ENCODE measurements at regions not wholly inside any gene's neighbourhood (a gene's known extent, or its start where the extent isn't known, plus 50 kb on each side); places are given as distances from the start of the nearest gene placed in this dataset.

- DNase-seq (ENCODE audit: low spot score), result no peak
Observed at GRCh38 chr7:67553378-67553777, 556.7 kb downstream of the TYW1 start.

- DNase-seq (ENCODE audit: low spot score), result no peak
Observed at GRCh38 chr7:67554986-67555385, 558.4 kb downstream of the TYW1 start.

- DNase-seq (ENCODE audit: low spot score), result no peak
Observed at GRCh38 chr7:67564959-67565358, 568.3 kb downstream of the TYW1 start.

GRCh38 chr7:67566101-67566500 is 569.5 kb downstream of the TYW1 start:
- no peak for DNase-seq (ENCODE audit: low spot score)

GRCh38 chr7:67571026-67571545 is 574.5 kb downstream of the TYW1 start:
- no peak for DNase-seq (ENCODE audit: low spot score)

- no peak for DNase-seq (ENCODE audit: low spot score)
Observed at GRCh38 chr7:67573639-67574038, 577.0 kb downstream of the TYW1 start.

GRCh38 chr7:67588631-67589030 is 592.0 kb downstream of the TYW1 start:
- no peak for DNase-seq (ENCODE audit: low spot score)

GRCh38 chr7:67589183-67589582 is 592.5 kb downstream of the TYW1 start:
- DNase-seq (ENCODE audit: low spot score), result no peak

- DNase-seq (ENCODE audit: low spot score), result no peak
Observed at GRCh38 chr7:67590649-67591048, 594.0 kb downstream of the TYW1 start.

- no peak for DNase-seq (ENCODE audit: low spot score)
Observed at GRCh38 chr7:67593794-67594193, 597.2 kb downstream of the TYW1 start.

- no peak for DNase-seq (ENCODE audit: low spot score)
Observed at GRCh38 chr7:67595431-67596180, 599.0 kb downstream of the TYW1 start.

- no peak for DNase-seq (ENCODE audit: low spot score)
Observed at GRCh38 chr7:67597161-67597560, 600.5 kb downstream of the TYW1 start.

- DNase-seq (ENCODE audit: low spot score), result no peak
Observed at GRCh38 chr7:67598469-67598868, 601.8 kb downstream of the TYW1 start.

GRCh38 chr7:67599331-67600062 is 602.9 kb downstream of the TYW1 start:
- DNase-seq (ENCODE audit: low spot score), result no peak

- no peak for DNase-seq (ENCODE audit: low spot score)
Observed at GRCh38 chr7:67602246-67602887, 605.7 kb downstream of the TYW1 start.

GRCh38 chr7:67604461-67605386 is 608.1 kb downstream of the TYW1 start:
- no peak for DNase-seq (ENCODE audit: low spot score)

- no peak for DNase-seq (ENCODE audit: low spot score)
Observed at GRCh38 chr7:67608806-67609205, 612.2 kb downstream of the TYW1 start.

- no peak for DNase-seq (ENCODE audit: low spot score)
Observed at GRCh38 chr7:67610897-67611296, 614.3 kb downstream of the TYW1 start.

GRCh38 chr7:67614843-67615242 is 618.2 kb downstream of the TYW1 start:
- DNase-seq (ENCODE audit: low spot score), result no peak

GRCh38 chr7:67616517-67616916 is 619.9 kb downstream of the TYW1 start:
- no peak for DNase-seq (ENCODE audit: low spot score)

GRCh38 chr7:67618556-67619162 is 622.0 kb downstream of the TYW1 start:
- no peak for DNase-seq (ENCODE audit: low spot score)
